GM21825 (cell line): ENCODE measurements at regions not wholly inside any gene's neighbourhood (a gene's known extent, or its start where the extent isn't known, plus 50 kb on each side); places are given as distances from the start of the nearest gene placed in this dataset.
"Not testable (repeated sequence)": the region's sequence is repeated elsewhere in the genome, so short reads cannot be mapped to it uniquely, and the experiment has no call there.

Experiments
- ATAC-seq: cut with Tn5 transposase; IDR thresholded peaks from one replicate; pipeline ENCODE4 v1.9.1; 2021; ENCODE audit warnings: mild to moderate bottlenecking, moderate library complexity; ENCODE audit not compliant: unreplicated experiment

- no peak for ATAC-seq
These were observed 117.7 kb upstream of the CDYL start for GRCh38 chr6:4658486-4658885.

GRCh38 chr6:4656106-4656505, 120.1 kb upstream of the CDYL start:
- ATAC-seq = no peak

GRCh38 chr6:4655196-4656025, 120.8 kb upstream of the CDYL start:
- no peak for ATAC-seq

GRCh38 chr6:4653141-4653540, 123.1 kb upstream of the CDYL start:
- ATAC-seq = no peak

DNA sequence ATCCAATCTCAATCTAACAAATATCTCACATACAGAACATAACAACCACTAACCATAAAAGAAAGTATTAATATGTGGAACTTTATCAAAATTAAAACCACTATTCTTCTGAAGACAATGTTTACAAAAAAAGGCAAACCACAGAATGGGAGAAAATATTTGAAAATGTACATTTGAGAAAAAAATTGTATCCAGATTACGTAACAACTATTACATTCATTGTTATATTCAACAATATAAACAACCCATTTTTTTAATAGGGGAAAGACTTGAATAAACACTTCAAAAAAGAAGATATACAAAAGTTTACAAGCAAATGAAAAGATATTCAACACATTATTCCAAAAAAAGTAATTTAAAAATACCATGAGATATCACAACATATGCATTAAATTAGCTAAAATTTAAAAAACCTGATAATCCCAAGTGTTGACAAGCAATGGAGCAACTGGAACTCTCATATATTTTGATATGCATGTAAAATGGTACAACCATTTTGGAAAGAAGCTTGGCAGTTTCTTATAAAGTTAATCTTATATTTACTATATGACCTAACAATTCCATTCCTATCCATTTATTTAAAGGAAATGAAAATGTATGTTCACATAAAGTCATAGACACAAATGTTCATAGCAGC, 124.3 kb upstream of the CDYL start:
- no peak for ATAC-seq

DNA sequence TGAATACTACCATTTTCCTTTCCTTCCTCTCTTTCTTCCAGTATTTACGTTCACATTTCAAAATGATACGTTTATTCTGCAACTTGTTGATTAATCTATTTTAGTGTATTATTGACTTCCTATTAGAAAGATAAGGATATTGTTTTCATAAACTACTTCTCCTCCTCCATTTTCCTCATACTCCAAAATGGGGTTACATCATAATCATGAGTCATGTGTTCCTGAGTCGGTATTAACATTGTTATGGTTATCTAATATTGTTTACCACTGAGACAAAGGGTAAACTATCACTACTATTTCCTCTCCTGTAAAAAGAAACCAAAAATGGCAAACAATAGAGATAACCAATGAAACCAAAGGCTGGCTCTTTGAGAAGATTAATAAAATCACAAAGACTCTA, 126.5 kb upstream of the CDYL start:
- ATAC-seq = no peak

- no peak for ATAC-seq
These were observed 128.5 kb upstream of the CDYL start for GRCh38 chr6:4647414-4648365.

DNA sequence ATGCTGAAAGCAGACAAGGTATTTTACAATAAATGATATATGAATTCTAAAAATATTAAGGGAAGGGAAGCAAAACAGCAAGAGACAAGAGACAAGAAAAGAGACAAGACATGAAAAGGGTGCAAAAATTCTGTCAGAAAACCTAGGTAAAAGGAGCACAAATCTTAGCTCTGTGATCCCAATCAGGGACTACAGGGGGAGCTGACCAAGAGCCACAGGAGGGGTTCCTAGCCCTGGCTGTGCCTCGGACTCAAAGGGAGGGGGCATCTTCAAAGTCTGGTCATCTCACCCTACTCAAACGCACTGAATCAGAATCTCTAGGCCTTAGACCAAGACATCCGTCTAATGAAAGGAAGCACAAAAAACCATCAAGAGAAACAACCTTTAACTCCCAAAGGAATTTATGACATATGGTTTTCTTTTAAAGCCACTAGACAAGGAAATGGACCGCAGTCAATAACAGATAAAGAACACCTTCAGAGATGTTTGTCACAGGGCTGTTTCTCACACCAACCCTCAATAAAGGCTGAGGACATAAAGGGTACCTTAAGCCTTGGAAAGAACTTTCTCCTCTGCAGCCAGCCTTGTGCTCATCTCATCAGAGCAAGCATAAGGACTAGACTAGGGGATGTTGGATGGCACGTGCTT, 130.4 kb upstream of the CDYL start:
- ATAC-seq = no peak

- ATAC-seq = no peak
These were observed 131.2 kb upstream of the CDYL start for GRCh38 chr6:4644996-4645395.

- ATAC-seq = no peak
These were observed 134.7 kb upstream of the CDYL start for GRCh38 chr6:4641461-4641860.

DNA sequence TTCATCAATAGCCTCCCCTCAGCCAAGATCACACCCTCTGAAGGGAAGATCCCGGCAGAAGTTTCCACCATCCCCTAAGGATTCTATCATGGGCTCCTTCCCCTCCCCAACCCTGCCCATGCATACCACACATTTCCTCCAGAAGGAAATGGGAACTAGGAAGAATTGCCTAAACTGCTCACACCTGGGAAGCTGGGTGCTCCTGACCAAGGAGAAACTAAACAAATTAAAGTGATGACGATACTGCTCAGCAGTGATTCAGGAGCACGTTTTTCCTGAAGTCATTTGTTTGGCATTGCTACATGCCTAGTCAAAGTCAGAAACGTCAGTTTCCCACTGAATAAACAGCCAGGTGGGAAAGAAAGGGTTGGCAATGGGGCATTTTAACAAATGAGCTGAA, 136.1 kb upstream of the CDYL start:
- no peak for ATAC-seq

DNA sequence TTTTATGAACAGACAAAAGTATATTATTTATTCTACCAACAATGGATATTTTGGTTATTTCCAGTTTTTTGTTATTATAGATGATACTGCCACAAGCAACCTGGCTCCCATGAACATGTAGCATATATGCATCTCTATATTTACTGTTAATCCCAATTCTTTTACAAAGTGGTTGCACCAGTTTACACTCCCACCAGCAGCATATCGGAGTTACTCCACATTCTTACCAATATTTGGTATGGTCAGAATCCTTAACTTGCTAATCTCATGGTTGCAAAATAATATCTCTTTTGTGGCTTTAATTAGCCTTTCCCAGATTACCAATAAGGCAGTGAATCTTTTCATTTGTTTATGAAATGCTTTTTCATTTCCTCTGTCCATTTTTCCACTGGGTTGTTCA, 137.6 kb upstream of the CDYL start:
- no peak for ATAC-seq

GRCh38 chr6:4637691-4638433, 138.3 kb upstream of the CDYL start:
- ATAC-seq = no peak

- no peak for ATAC-seq
These were observed 139.4 kb upstream of the CDYL start for GRCh38 chr6:4636881-4637224.

DNA sequence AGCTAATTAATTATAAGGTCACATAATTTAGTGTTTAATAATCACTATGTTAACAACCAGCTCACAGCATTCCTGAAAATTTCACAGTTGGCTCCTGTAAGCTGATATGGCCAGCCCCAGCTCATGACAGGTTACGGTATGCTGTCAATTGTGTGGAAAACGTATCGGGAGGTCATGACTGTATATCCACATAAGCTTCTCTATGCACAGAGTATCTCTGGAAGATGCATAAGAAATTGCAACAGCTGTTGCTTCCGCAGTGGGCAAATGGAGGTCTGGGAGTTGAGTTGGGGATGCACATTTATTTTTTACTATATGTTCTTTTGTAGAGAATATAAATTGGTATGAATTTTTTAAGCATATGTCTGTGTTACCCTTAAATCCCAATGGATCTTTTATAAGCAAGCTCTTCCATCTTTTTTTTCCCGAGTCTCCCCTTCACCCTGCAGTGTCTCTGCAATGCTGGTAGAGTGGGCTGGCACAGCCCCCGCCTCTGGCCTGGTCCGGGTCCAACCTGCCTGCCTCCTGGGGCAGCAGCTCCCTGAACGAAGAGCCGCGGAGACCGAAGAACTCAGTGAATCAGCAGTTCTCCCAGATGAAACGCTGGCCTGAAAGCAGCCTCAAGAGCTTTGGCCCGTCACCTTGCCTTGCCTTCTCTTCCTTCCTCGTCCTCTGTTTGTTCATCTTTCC, 139.9 kb upstream of the CDYL start:
- no peak for ATAC-seq

DNA sequence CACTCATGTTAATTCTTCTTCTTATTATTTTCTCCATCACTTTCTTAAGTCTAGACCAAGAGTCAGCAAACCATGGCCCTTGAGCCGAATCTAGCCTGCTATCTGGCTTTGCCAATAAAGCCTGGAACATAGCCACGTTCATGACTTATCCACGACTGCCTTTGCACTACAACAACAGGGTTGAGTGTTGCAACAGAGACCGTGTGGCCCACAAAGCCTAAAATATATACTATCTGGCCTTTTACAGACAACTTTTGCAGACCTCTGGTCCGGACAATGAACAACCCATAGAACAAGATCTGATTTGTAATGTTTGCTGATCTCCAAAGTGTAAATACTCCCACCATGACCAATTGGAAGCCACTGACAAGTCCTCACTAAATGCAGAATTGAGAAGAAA, 140.5 kb upstream of the CDYL start:
- ATAC-seq = no peak

DNA sequence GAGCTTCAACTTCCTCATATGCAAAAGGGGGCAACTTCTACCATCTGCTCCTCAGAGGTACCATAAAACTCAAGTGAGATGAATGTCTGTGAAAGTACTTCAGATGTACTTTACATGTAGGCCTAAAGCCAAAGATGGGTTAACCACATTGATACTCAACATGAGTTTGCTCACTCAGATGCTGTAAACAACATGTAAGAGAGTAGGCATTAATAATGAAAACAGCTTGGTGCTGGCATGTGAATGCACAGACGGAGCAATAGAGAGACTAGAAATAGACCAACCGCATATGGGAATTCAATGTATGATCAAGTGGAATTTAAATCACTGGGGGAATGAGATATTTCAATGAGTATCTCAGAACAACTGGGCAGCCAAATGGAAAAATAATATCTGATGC, 143.8 kb upstream of the CDYL start:
- no peak for ATAC-seq

- not testable (repeated sequence) for ATAC-seq
These were observed 146.4 kb upstream of the CDYL start for GRCh38 chr6:4629789-4630188.

GRCh38 chr6:4625557-4625956, 150.6 kb upstream of the CDYL start:
- ATAC-seq = no peak

DNA sequence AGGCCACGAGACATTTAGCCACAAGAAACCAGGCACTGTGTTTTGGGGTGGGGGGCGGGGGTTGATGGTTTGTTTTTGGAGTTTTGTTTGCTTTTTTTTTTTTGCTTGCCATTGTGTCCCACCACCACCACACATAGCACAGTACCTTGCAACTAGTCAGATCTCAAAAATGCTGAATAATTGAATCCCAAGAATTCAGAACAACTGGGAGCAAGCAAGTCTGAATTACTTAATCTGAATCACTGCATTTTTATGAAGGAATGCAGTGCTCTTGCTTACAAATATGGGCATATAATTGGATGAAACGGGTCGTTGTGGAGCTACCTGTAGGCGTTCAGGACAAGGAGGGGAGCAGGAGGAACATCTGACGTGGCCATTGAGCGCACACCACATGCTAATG, 151.5 kb upstream of the CDYL start:
- ATAC-seq = no peak
